ENCODE measurements at regions not wholly inside any gene's neighbourhood (a gene's known extent, or its start where the extent isn't known, plus 50 kb on each side); places are given as distances from the start of the nearest gene placed in this dataset.

DNA sequence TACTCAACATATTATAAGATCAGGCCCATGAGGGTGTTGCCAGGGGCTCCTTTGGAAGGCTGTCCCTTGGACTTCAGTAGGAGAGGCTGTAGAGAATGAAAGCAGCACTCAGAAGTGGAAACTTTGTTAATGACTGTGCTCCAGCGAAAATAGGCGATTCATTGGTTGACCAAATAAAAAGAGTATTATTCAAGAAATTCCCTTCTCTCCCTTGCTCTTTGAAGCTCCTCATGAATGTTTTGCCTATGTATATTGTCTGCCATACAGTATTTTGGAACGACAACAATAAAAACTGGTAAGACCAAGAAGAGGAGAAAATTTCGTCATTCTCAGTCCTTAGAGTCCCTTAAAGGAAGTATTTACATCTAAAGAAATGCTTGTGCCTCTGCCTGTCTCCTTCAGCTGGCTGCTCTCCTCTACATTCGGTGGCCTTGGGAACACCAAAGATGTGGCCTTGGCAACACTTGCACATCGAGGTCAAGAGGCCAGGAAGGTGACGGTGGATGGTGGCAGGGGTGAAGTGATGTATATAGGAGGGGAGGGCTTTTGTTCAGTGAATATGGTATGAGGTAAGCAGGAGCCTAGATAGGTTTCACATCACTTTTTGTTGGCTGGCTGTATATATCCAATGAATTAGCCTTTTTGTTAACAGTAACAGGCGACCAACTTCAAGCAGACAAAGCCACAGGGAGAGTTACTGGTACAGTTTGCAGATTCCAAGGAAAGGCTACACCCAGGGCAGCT lies 95.0 kb upstream of the ACTBL2 start:
- Histone ChIP-seq H3K4me1 (ENCODE audit: control insufficient read depth, low read depth, low read length) (no peaks in the 10 kb centered on the region), H3K9ac (ENCODE audit: low read length) (no peak overlapping the region), H3K9me3 (ENCODE audit: control insufficient read depth, low read depth, low read length) (no peaks in the 10 kb centered on the region), H3K27ac (ENCODE audit: low read length) (no peak overlapping the region), H3K36me3 (ENCODE audit: control insufficient read depth, low read depth, low read length) (no peaks in the 10 kb centered on the region), H3K4me3 (ENCODE audit: low read length) (no peak overlapping the region), H3K27me3 (ENCODE audit: control insufficient read depth, insufficient read depth, low read length) (no peaks in the 10 kb centered on the region)

DNA sequence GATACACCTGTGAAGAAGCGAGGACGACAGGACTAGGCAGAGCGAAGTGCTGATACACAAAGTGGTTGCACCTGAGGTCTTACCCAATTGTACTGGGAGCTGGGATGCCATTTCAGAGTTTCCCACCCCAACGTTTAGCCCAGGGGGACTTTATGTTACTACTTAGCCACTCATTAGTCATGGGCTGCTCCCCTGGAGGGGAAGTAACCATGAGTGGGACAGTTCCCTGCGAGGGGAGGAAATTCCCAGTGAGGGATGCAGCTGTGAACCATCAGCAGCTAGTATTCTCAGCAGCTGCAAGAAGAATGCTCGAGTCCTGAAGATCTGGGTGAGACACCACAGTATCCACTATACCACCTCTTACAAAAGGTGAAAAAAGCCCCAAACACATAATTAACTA lies 93.7 kb upstream of the ACTBL2 start:
- no peak overlapping the region for H3K9ac ChIP-seq (ENCODE audit: low read length)
- no peaks in the 10 kb centered on the region for H3K27me3 ChIP-seq (ENCODE audit: control insufficient read depth, insufficient read depth, low read length)
- H3K4me3 ChIP-seq (ENCODE audit: low read length): no peak overlapping the region
- no peak overlapping the region for H3K27ac ChIP-seq (ENCODE audit: low read length)
- no peaks in the 10 kb centered on the region for H3K36me3 ChIP-seq (ENCODE audit: control insufficient read depth, low read depth, low read length)
- H3K4me1 ChIP-seq (ENCODE audit: control insufficient read depth, low read depth, low read length): no peaks in the 10 kb centered on the region
- no peaks in the 10 kb centered on the region for H3K9me3 ChIP-seq (ENCODE audit: control insufficient read depth, low read depth, low read length)

DNA sequence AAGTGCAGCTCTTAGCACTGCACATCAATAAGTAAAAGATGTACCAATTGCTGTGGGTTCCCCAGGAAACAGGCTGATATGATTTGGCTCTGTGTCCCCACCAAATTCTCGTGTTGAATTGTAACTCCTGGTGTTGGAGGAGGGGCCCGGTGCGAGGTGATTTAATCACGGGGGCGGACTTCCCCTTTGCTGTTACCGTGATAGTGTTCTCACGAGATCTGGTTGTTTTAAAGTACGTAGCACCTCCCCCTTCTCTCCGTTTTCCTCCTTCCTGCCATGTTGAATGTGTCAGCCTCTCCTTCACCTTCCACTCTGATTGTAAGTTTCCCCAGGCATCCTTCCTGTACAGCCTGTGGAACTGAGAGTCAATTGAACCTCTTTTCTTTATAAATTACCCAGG lies 93.2 kb upstream of the ACTBL2 start:
- no peak overlapping the region for H3K9ac ChIP-seq (ENCODE audit: low read length)
- no peaks in the 10 kb centered on the region for H3K27me3 ChIP-seq (ENCODE audit: control insufficient read depth, insufficient read depth, low read length)
- H3K9me3 ChIP-seq (ENCODE audit: control insufficient read depth, low read depth, low read length): no peaks in the 10 kb centered on the region
- H3K27ac ChIP-seq (ENCODE audit: low read length): no peak overlapping the region
- H3K4me1 ChIP-seq (ENCODE audit: control insufficient read depth, low read depth, low read length): no peaks in the 10 kb centered on the region
- H3K4me3 ChIP-seq (ENCODE audit: low read length): no peak overlapping the region
- H3K36me3 ChIP-seq (ENCODE audit: control insufficient read depth, low read depth, low read length): no peaks in the 10 kb centered on the region

DNA sequence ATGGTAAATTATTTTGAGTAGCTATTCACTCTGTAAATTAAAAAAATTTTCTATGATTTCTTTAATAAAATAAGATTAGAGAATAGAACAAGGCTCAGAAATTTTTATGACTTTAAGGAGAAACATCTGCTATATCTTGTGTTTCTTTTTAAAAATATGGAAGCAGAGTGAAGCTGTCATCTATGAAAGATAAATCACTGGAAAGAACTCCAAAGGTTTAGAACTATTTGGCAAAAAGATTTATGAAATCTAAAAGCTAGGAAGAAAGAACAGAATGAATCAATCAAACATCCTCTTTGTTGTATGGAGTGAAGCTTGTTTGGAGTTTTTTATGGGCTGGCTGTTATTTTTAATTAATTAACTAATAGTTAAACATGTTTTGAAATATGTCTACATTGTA lies 89.8 kb upstream of the ACTBL2 start:
- Histone ChIP-seq H3K4me1 (ENCODE audit: control insufficient read depth, low read depth, low read length) (no peaks in the 10 kb centered on the region), H3K27me3 (ENCODE audit: control insufficient read depth, insufficient read depth, low read length) (no peaks in the 10 kb centered on the region), H3K9ac (ENCODE audit: low read length) (no peak overlapping the region), H3K9me3 (ENCODE audit: control insufficient read depth, low read depth, low read length) (no peaks in the 10 kb centered on the region), H3K36me3 (ENCODE audit: control insufficient read depth, low read depth, low read length) (no peaks in the 10 kb centered on the region), H3K4me3 (ENCODE audit: low read length) (no peak overlapping the region), H3K27ac (ENCODE audit: low read length) (no peak overlapping the region)

DNA sequence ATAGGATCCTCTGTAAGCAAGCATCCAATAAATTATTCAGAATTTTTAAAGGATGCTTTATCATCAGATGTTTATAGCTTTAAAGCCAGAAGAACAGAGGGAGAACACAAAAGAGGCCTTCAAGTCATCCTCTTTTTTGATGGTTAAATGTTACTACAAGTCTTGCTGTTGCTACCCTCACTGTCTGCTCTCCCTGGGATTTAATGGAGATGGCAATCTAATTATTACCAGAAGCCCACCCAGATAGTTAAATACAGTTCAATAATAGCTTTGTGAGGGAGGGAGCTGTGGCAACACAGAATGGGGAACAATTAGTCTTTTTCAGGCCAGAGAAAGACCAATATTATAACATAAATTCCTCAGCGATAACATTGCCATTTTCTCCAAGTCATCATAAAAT lies 87.0 kb upstream of the ACTBL2 start:
- no peaks in the 10 kb centered on the region for H3K9me3 ChIP-seq (ENCODE audit: control insufficient read depth, low read depth, low read length)
- no peak overlapping the region for H3K27ac ChIP-seq (ENCODE audit: low read length)
- no peaks in the 10 kb centered on the region for H3K4me1 ChIP-seq (ENCODE audit: control insufficient read depth, low read depth, low read length)
- no peak overlapping the region for H3K4me3 ChIP-seq (ENCODE audit: low read length)
- H3K27me3 ChIP-seq (ENCODE audit: control insufficient read depth, insufficient read depth, low read length): no peaks in the 10 kb centered on the region
- no peaks in the 10 kb centered on the region for H3K36me3 ChIP-seq (ENCODE audit: control insufficient read depth, low read depth, low read length)
- no peak overlapping the region for H3K9ac ChIP-seq (ENCODE audit: low read length)

DNA sequence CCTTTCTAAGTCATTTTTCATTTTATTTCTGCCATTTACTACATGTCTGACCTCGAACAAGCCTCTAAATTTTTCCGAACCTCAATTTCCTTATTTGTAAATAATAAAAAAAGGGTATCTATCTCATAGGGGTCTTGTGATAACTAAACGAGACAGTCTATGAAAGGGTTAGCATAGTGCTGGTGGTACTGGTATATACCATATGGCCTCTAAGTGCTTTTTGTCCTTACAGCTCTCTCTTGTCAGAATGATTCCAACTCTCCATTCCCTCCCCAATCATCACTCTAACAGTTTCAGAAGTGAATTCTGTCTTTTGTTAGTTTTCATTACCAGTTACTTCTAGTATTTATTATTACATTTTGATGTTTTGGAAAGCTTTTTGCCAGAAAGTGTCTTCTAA lies 85.5 kb upstream of the ACTBL2 start:
- no peak overlapping the region for H3K27ac ChIP-seq (ENCODE audit: low read length)
- no peaks in the 10 kb centered on the region for H3K4me1 ChIP-seq (ENCODE audit: control insufficient read depth, low read depth, low read length)
- H3K27me3 ChIP-seq (ENCODE audit: control insufficient read depth, insufficient read depth, low read length): no peaks in the 10 kb centered on the region
- no peak overlapping the region for H3K9ac ChIP-seq (ENCODE audit: low read length)
- H3K36me3 ChIP-seq (ENCODE audit: control insufficient read depth, low read depth, low read length): no peaks in the 10 kb centered on the region
- H3K4me3 ChIP-seq (ENCODE audit: low read length): no peak overlapping the region
- no peaks in the 10 kb centered on the region for H3K9me3 ChIP-seq (ENCODE audit: control insufficient read depth, low read depth, low read length)

DNA sequence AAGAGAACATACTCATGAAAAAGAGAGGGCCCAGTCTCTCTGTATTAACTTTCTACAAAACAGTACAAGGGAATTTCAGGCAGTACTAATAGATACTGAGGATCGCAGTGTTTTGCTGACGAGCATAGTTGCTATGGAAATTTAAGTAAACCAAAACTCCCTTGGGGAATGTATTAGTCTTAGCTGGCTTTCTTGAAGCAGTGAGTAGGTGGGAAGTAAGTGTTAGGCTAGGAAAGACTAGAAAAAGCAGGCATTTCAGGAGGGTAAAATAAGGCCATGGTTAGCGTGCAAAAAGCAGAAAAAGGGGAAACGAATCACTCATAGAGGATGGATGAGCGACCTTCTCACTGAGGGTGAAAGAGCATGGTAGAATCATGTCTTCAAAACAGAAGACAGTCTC lies 84.3 kb upstream of the ACTBL2 start:
- no peaks in the 10 kb centered on the region for H3K27me3 ChIP-seq (ENCODE audit: control insufficient read depth, insufficient read depth, low read length)
- no peak overlapping the region for H3K27ac ChIP-seq (ENCODE audit: low read length)
- H3K4me3 ChIP-seq (ENCODE audit: low read length): no peak overlapping the region
- no peak overlapping the region for H3K9ac ChIP-seq (ENCODE audit: low read length)
- no peaks in the 10 kb centered on the region for H3K9me3 ChIP-seq (ENCODE audit: control insufficient read depth, low read depth, low read length)
- no peaks in the 10 kb centered on the region for H3K36me3 ChIP-seq (ENCODE audit: control insufficient read depth, low read depth, low read length)
- H3K4me1 ChIP-seq (ENCODE audit: control insufficient read depth, low read depth, low read length): no peaks in the 10 kb centered on the region

DNA sequence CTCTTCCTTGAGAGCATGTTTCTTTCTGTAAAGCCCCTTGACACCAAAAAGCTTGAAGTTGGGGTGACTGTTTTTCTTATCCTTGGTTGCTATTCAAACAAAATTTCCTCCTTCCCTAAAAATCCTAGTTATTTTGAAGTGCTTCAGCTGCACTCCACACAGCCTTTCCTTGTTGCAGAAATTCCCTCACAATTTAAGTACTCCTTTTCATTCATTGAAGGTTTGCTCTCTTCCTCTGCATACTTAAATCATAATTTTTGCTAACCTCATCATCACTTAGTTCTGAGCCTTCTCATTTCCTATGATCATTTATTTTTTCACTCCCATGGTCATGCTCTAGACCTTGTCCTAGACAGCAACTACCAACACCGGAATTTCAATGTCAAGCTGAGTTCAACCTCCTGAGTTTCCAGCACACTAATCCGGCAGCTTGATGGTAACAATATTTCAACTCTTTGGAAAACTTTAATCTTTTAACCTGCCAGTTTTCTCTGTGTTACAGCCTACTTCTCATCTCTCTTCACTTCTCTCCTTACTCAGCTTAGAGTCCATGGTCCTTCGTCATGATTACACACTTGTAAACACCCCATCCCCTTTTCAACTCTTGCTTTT lies 78.7 kb upstream of the ACTBL2 start:
- H3K27me3 ChIP-seq (ENCODE audit: control insufficient read depth, insufficient read depth, low read length): no peaks in the 10 kb centered on the region
- H3K36me3 ChIP-seq (ENCODE audit: control insufficient read depth, low read depth, low read length): no peaks in the 10 kb centered on the region

DNA sequence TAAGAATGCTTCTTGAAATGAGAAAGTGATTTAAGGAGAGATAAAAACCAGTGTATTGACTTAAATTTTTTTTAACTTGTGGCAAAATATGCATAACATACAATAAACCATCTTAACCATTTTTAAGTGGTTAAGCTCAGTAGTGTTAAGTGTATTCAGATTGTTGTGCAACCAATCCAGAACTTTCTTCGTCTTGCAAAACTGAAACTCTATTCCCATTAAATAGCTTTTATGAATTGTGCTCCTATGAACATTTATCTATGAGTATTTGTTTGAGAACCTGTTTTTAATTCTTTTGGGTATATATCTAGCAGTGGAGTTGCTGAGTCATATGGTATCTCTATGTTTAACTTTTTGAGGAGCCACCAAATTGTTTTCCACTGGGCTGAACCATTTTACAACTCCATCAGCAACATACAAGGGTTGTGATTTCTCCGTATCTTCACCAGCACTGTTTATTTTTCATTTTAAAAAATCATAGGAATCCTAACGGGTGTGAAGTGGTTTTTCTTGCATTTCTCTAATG lies 76.6 kb upstream of the ACTBL2 start:
- no peak overlapping the region for H3K9ac ChIP-seq (ENCODE audit: low read length)
- no peaks in the 10 kb centered on the region for H3K27me3 ChIP-seq (ENCODE audit: control insufficient read depth, insufficient read depth, low read length)
- no peak overlapping the region for H3K4me3 ChIP-seq (ENCODE audit: low read length)
- H3K27ac ChIP-seq (ENCODE audit: low read length): no peak overlapping the region
- H3K36me3 ChIP-seq (ENCODE audit: control insufficient read depth, low read depth, low read length): no peaks in the 10 kb centered on the region
- H3K4me1 ChIP-seq (ENCODE audit: control insufficient read depth, low read depth, low read length): no peaks in the 10 kb centered on the region
- no peaks in the 10 kb centered on the region for H3K9me3 ChIP-seq (ENCODE audit: control insufficient read depth, low read depth, low read length)

More for the DNA sequence above, 78.7 kb upstream of the ACTBL2 start:
- no peaks in the 10 kb centered on the region for H3K4me1 ChIP-seq (ENCODE audit: control insufficient read depth, low read depth, low read length)
- H3K4me3 ChIP-seq (ENCODE audit: low read length): no peak overlapping the region
- H3K9ac ChIP-seq (ENCODE audit: low read length): no peak overlapping the region
- H3K9me3 ChIP-seq (ENCODE audit: control insufficient read depth, low read depth, low read length): no peaks in the 10 kb centered on the region
- H3K27ac ChIP-seq (ENCODE audit: low read length): no peak overlapping the region

DNA sequence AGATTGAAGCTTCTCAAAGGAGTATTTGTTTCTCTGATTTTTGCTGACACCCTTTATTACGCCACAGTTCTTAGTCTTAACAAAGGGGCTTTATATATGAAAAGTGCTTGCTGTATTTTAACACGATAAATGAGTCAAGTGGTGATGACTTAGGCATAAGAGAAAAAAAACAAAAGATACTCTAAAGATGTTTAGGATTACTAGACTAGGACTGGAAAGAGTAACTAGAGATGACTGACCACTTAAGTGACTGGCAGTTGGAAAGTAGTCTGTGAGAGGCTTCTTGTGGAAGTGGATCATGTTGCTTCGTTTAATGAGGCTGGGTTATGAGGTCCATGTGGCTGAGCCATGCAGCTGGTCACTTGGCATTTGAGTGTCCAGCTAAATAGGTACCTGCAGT lies 69.4 kb upstream of the ACTBL2 start:
- no peak overlapping the region for H3K9ac ChIP-seq (ENCODE audit: low read length)
- no peaks in the 10 kb centered on the region for H3K9me3 ChIP-seq (ENCODE audit: control insufficient read depth, low read depth, low read length)
- H3K4me1 ChIP-seq (ENCODE audit: control insufficient read depth, low read depth, low read length): peaks cover 12% of the 10 kb centered on the region
- H3K27ac ChIP-seq (ENCODE audit: low read length): no peak overlapping the region
- H3K4me3 ChIP-seq (ENCODE audit: low read length): no peak overlapping the region
- H3K27me3 ChIP-seq (ENCODE audit: control insufficient read depth, insufficient read depth, low read length): no peaks in the 10 kb centered on the region
- H3K36me3 ChIP-seq (ENCODE audit: control insufficient read depth, low read depth, low read length): no peaks in the 10 kb centered on the region

DNA sequence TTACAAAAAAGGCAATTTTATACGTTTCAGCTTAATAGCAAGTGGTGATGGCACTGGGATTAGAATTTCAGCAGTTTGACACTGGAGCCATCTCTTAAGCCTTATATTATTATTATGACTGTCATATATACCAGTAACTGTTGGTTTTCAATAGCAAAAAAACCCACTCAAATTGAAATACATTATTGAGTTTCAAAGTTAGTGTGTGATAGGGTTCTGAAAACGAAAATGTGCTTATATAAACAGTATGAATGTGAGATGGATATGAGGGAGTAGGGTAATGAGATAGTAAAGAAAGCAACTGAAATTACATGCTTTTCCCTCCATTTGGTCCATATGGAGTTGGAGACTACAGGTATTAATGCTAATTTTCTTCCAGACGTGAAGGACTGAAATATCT lies 68.6 kb upstream of the ACTBL2 start:
- H3K27me3 ChIP-seq (ENCODE audit: control insufficient read depth, insufficient read depth, low read length): no peaks in the 10 kb centered on the region
- no peak overlapping the region for H3K4me3 ChIP-seq (ENCODE audit: low read length)
- no peak overlapping the region for H3K9ac ChIP-seq (ENCODE audit: low read length)
- peaks cover 12% of the 10 kb centered on the region for H3K4me1 ChIP-seq (ENCODE audit: control insufficient read depth, low read depth, low read length)
- no peaks in the 10 kb centered on the region for H3K9me3 ChIP-seq (ENCODE audit: control insufficient read depth, low read depth, low read length)
- no peaks in the 10 kb centered on the region for H3K36me3 ChIP-seq (ENCODE audit: control insufficient read depth, low read depth, low read length)
- no peak overlapping the region for H3K27ac ChIP-seq (ENCODE audit: low read length)

DNA sequence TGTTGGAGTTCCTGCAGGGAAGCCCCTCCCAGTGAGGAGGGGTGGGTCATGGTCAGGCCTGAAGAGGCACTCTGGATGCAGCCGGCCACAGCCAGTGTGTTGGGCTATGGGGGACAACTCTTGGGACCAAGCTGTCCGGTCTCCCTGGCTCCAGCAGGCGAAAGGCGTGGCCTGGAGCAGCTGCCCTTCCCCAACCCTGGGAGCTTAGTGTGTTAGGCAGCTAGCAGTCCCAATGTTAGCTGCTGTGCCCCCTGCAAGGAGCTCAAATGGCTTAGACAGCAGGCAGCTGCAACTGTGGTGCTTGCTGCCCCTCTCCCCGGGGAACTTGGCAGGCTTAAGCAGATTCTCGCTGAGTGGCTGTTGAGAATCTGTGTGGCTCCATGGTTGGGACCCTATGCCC lies 67.5 kb upstream of the ACTBL2 start:
- Histone ChIP-seq H3K36me3 (ENCODE audit: control insufficient read depth, low read depth, low read length) (no peaks in the 10 kb centered on the region), H3K9ac (ENCODE audit: low read length) (no peak overlapping the region), H3K4me1 (ENCODE audit: control insufficient read depth, low read depth, low read length) (peaks cover 12% of the 10 kb centered on the region), H3K9me3 (ENCODE audit: control insufficient read depth, low read depth, low read length) (no peaks in the 10 kb centered on the region), H3K4me3 (ENCODE audit: low read length) (no peak overlapping the region), H3K27ac (ENCODE audit: low read length) (no peak overlapping the region), H3K27me3 (ENCODE audit: control insufficient read depth, insufficient read depth, low read length) (no peaks in the 10 kb centered on the region)
